Middle frontal gyrus (tissue), 1 donor: ENCODE measurements at regions not wholly inside any gene's neighbourhood (a gene's known extent, or its start where the extent isn't known, plus 50 kb on each side); places are given as distances from the start of the nearest gene placed in this dataset.

Experiments
- DNase-seq: peaks from one replicate; pipeline ENCODE4 v3.0.0-alpha.2; 2015; ENCODE audit warnings: low spot score; ENCODE audit errors: extremely low spot score

DNA sequence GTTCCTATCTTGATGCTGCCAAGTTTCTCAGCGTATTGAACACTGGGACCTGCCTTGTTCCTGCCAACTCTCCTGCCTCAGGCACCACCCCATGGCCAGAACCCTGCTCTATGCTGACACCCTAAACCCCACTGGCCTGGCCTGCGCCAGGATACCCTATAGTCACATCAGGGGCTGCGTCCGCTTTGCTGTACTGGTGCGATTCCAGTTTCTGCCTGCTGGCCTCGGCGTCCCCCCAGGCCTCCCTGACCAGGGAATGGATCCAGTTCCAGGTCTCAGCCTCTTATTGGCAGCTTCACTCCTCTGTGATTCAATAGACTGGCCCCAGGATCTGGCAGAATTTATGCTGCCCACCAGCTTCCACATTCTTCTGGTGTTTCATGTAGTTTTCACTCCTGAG lies 55.0 kb downstream of the GPR6 start:
- DNase-seq, result no peak

- DNase-seq, result no peak
These were observed 55.9 kb downstream of the GPR6 start for GRCh38 chr6:110033749-110034666.

DNA sequence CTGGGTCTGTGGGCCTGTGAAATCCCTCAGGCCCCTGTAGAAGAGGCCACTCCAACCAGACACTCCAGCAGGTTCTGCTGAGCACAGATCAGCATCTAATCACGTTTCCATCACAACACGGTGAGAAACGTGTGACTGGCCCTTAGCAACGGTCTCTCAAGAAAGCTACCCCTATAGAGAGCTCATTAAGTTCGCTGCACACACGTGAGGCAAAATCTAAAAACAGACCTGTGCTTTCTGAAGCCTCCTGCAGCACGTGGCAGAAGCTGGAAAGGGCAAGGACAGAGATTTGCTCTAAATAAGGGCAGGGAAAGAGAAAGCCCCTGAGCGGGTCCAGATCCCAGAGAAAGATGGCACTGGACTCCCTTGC lies 56.5 kb downstream of the GPR6 start:
- DNase-seq, result no peak

- no peak for DNase-seq
These were observed 57.2 kb downstream of the GPR6 start for GRCh38 chr6:110035321-110035720.

GRCh38 chr6:110036408-110037302 lies 58.5 kb downstream of the GPR6 start:
- no peak for DNase-seq

DNA sequence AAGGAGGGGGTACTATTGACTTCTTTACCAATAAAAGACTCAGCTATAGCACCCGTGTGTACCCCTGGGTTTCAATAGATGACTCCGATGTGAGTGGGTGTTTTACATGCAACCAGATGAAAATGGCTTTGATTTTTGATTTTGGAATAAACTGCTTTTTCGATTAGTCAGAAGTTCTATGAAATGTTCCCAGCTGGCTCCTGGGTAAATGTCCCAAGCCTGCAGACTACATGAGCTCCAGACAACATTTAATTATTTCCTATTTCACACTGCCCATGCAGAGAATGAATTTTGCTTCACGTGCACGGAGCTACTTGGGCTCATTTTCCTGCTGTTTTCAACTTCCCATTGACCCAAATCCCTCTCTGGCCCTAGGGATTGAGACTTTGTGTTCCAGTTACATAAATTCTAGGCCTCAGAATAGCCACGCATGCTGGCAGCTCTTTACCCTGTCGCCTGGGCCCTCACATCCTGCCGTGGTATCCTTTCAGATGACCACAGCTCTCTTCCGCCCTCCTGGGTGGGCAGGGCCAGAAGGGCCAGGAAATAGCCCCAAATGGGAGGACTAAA lies 59.7 kb downstream of the GPR6 start:
- no peak for DNase-seq

DNA sequence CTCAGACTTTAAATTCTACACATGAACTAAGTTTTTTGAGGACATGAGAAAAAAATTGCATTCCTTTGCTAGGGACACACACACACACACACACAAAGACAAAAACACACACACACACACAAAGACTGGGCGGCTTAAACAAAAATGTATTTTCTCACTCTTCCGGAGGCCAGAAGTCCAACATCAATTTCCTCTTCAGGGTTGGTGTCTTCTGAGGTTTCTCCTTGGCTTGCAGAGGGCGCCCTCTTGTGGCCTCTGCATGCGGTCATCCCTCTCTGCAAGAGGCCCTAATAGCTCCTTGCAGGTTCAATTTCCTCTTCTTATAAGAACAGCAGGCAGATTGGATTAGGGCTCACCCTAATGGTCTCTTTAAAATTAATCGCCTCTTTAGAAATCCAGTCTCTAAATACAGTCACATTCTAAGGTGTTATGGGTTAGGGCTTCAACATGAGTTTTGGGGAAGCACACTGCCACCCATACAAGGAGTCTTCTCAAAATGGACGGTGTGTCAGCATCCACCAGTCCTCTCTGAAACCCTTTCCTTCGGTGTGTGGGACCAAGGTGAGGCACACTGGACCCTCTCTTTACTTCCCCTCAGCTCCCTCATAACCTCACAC lies 61.4 kb downstream of the GPR6 start:
- peak; percentile 81 for DNase-seq

GRCh38 chr6:110039981-110040383 lies 61.9 kb downstream of the GPR6 start:
- no peak for DNase-seq

- no peak for DNase-seq
These were observed 62.6 kb downstream of the GPR6 start for GRCh38 chr6:110040716-110041115.

DNA sequence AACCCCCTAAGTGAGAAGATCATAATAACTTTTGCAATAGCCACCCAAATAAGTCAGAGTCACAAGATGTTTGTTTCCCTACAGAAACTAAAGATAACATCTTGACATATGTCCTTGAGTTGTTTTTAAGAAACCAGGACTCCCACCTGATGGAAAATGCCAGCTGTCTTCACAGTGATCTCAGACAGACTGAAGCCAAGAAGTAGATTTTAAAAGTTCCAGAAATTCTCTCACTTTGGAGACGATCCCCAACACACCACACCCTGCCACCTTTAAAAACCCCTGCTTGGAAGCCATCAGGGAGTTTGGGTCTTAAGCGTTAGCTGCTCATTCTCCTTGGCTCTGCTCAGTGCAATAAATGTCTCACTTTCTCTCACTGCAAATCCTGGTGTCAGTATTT lies 63.0 kb downstream of the GPR6 start:
- no peak for DNase-seq

DNA sequence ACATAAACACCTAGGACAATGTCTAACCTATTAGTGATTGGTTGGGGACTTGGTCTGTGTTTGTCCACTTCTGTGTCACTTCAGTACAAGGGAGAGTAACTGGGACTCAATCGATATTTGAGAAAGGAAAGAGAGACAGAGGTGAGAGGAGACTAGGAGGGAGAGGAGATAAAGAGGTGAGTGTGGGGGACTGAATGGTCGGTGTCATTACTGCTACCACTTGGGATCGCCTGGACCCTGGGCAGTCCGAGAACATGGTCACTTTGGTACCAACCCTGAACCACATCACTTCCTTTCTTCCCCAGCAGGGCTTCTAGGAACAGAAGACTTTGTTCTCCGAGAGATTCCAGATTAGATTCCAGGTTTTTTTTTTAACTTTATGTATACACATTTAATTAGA lies 63.7 kb downstream of the GPR6 start:
- DNase-seq, result no peak

DNA sequence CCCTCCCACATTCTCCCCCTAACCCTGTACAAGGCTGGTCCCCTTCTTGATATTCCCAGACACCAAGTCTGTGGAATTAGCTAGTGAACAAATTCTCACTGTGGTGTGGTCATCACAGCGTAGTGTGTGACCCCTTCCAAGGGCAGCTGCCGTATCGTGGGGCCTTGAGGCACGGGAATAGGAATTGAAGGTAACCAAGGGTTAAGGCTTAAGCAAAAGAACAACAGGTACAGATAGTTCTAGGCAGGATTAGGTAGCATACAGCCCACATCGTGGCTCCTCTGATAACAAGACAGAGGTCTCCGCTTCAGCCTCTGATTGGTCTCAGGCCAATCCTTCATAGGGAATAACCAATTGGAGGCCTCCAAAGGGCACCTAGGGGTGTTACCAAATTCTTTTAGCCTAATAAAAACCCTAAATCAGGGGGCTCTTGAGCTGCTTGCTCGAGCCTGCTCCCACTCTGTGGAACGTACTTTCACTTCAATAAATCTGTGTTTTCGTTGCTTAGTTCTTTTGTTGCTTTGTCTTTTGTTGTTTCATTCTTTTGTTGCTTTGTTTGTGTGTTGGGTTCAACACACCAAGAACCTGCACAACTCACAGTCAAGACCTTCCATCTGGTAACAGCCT lies 64.7 kb downstream of the GPR6 start:
- no peak for DNase-seq

- DNase-seq, result no peak
These were observed 65.4 kb downstream of the GPR6 start for GRCh38 chr6:110043366-110043994.

DNA sequence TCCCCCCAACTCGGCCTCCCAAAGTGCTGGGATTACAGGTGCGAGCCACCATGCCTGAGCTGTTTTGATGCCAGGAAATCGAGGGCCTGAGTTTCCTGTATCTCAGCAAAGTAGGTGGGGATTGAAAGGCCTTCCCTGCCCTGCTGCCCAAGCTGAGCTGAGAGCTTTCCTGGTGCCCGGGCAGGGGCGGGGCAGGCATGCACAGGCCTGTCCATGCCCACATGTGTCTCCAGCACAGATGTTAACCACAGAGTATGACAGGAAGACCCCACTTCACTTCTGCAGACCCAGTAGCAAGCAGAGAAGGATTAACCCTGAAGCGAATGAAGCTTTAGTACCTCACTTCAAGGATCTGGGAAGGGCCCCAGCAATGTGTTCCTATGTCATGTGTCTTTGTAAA lies 66.0 kb downstream of the GPR6 start:
- DNase-seq, result no peak

GRCh38 chr6:110044622-110045021 lies 66.5 kb downstream of the GPR6 start:
- no peak for DNase-seq

DNA sequence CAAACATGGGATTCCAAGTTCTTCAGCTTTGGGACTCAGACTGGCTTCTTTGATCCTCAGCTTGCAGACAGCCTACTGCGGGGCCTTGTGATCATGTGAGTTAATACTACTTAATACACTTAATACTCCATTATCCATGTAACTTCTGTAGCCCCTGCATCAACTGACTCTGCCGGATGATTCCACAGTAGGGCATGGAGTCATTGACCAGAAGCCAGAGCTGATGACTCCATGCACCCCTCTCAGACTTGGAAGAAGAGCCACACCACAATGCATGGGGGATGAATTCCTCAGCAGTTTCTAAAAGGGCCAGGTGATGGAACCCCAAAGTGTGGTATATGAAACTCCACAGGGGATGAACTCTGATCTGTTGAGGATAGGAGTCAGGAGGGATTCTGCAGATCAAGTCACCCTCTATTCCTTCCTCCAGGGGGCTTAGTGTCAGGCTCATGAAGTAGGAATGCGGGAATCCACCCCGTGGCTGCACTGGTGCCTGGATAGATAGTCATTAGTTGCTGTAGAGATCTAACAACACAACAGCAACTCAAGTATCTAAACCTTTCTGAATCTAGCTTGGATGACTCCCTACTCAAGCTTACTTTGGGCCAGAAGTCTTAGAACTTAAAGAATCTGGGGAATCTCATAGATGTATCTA lies 70.2 kb downstream of the GPR6 start:
- DNase-seq, result no peak

DNA sequence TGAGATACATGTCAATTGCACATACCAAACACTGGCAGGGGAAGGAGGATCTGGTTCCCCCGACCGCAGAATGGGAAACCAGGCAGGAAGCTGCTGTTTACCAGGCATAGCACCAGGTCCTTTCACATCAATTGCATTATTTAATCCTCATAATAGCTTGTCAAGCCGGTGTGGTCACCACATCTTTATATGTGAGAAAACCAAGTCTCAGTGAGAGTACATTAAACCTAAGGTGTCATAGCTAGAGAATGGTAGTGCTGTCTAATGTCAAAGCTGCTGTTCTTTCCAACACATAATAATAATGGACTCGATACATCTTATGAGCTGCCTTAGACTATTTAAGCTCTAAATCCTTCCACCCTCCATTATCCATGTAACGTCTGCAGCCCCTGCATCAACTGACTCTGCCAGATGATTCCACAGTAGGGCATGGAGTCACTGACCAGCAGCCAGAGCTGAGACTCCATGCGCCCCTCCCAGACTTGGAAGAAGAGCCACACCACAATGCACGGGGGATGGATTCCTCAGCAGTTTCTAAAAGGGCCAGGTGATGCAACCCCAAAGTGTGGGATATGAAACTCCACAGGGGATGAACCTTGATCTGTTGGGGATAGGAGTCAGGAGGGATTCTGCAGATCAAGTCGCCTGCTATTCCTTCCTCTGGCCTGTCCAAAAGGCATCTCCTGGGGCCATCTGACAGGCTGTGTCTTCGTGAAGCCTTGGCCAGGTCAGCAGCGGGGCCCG lies 71.8 kb downstream of the GPR6 start:
- no peak for DNase-seq
